ENCODE measurements at regions not wholly inside any gene's neighbourhood (a gene's known extent, or its start where the extent isn't known, plus 50 kb on each side); places are given as distances from the start of the nearest gene placed in this dataset.

DNA sequence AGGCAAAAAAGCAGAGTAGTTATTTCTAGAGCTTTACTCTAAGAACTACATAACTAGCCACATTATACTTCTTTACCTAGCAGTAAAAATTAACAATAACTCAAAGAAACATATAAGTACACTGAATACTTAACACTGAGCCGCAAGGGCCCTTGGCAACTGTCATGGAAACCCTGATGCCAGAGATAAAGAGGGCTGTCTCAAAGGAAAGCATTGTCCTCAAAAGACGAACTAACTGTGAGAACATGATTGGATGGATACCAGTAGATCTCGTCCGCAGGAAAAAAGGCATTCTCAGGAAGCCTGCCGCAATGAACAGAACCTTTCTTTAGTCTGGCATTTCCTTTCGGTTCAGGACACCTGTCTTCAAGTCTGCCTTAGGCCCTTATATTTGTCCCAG is 379.0 kb upstream of the SLC30A5 start:
- no peak for TF ChIP-seq CTCF (IDR thresholded peaks at IDR 0.05; ENCODE audit: low read depth, low read length, missing control alignments)
- DNase-seq (ENCODE audit: extremely low read depth, low read depth) = no peak
- H3K4me3 ChIP-seq (replicated peaks; ENCODE audit: low read depth, low read length) = no peak overlapping the region

DNA sequence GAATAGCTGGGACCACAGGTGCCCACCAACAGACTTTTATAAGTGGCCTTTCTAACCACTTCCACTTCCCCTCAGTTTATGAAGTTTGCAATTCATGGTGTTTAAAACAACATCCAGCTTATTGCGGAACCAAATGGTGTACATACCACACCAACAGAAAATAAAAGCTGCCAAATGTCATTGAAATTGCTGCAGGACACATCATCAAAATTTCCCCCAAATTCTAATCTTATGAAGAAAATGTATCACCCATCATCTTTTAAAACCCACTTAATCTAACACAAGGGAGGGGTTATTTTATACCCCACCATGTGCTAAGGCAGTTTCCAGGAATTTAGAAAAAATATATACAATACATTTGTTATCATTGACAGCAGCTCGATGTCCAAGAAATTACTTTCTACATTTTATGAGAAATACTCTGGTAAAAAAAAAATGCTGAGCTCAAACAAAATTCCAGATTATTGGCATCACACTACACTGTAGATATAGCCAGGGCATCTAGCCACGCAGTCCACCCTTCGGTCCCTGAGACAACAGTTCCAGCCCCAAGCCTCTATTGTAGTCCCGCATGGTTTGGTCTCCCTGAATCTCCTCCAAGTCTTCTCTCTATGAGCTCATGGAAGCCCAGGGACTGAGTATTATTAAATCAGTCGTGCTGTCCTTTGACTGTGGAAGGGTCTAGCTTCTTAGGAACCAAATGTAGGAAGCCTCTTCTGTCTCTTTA is 372.8 kb upstream of the SLC30A5 start:
- no peak for DNase-seq (ENCODE audit: extremely low read depth, low read depth)
- no peak overlapping the region for H3K4me3 ChIP-seq (replicated peaks; ENCODE audit: low read depth, low read length)
- TF ChIP-seq CTCF (IDR thresholded peaks at IDR 0.05; ENCODE audit: low read depth, low read length, missing control alignments) = no peak

DNA sequence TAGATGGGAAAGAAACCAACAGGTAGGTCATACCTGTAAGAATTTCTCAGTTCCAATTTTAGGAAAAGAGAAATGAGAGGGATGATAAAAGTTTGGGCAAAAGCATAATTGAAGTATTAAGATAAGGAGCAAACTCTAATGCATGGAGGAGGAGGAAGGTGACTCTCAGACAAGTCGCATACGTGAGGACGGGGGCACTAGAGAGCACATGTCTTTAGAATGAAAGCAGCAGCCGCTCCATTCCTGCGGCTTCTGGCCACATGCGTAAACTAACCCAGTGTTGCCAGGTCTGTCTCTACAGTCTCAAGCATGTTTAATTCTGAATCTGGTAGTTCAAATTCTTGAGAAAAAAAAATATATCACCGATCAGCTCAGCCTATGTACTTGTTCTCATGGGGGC is 371.5 kb upstream of the SLC30A5 start:
- no peak overlapping the region for H3K4me3 ChIP-seq (replicated peaks; ENCODE audit: low read depth, low read length)
- DNase-seq (ENCODE audit: extremely low read depth, low read depth) = no peak
- no peak for TF ChIP-seq CTCF (IDR thresholded peaks at IDR 0.05; ENCODE audit: low read depth, low read length, missing control alignments)

DNA sequence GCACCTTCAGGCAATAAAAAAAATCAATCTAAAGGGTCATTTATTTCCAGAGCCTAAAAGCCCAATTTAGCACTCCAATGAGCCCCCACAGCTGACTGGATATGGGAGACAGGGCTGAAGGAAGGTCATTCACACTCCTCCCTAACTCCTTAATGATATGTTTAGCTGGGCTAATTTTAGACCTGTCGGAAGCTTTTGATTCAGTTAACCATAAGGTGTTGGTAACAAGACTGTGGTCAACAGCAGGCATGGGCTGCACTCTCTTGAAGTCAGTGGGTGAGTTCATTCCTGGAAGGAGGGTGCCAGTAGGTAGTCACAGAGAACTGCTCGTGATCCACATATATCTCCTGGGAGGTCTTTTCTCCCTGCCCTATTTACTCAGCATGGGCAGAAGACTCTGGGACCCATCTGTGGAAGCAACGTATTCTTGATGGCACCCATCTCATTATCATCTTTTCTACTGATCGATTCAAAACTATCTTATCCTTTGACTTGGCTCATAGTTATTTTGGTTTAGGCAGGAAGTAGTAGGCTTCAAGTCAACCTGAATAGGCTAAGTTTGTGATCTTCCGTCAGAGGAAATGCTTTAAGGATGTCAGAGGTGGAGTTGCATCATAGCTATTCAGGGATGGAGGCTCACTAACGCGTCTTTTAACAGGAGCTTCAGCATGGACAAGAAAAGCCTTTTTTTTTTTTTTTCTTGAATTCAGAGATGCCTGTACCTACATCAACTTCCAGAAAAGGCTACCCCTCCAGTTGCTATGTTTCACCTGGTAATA is 367.7 kb upstream of the SLC30A5 start:
- H3K4me3 ChIP-seq (replicated peaks; ENCODE audit: low read depth, low read length) = no peak overlapping the region
- TF ChIP-seq CTCF (IDR thresholded peaks at IDR 0.05; ENCODE audit: low read depth, low read length, missing control alignments) = no peak
- no peak for DNase-seq (ENCODE audit: extremely low read depth, low read depth)

- no peak for TF ChIP-seq CTCF (IDR thresholded peaks at IDR 0.05; ENCODE audit: low read depth, low read length, missing control alignments)
- no peak for DNase-seq (ENCODE audit: extremely low read depth, low read depth)
- no peak overlapping the region for H3K4me3 ChIP-seq (replicated peaks; ENCODE audit: low read depth, low read length)
Measured at GRCh38 chr5:68727931-68728330, 365.9 kb upstream of the SLC30A5 start.

GRCh38 chr5:68729678-68730077 is 364.1 kb upstream of the SLC30A5 start:
- no peak for TF ChIP-seq CTCF (IDR thresholded peaks at IDR 0.05; ENCODE audit: low read depth, low read length, missing control alignments)
- H3K4me3 ChIP-seq (replicated peaks; ENCODE audit: low read depth, low read length) = no peak overlapping the region
- no peak for DNase-seq (ENCODE audit: extremely low read depth, low read depth)

All from HFF-Myc (cell line).